ENCODE measurements at regions not wholly inside any gene's neighbourhood (a gene's known extent, or its start where the extent isn't known, plus 50 kb on each side); places are given as distances from the start of the nearest gene placed in this dataset.
"Not testable (repeated sequence)": the region's sequence is repeated elsewhere in the genome, so short reads cannot be mapped to it uniquely, and the experiment has no call there.

DNA sequence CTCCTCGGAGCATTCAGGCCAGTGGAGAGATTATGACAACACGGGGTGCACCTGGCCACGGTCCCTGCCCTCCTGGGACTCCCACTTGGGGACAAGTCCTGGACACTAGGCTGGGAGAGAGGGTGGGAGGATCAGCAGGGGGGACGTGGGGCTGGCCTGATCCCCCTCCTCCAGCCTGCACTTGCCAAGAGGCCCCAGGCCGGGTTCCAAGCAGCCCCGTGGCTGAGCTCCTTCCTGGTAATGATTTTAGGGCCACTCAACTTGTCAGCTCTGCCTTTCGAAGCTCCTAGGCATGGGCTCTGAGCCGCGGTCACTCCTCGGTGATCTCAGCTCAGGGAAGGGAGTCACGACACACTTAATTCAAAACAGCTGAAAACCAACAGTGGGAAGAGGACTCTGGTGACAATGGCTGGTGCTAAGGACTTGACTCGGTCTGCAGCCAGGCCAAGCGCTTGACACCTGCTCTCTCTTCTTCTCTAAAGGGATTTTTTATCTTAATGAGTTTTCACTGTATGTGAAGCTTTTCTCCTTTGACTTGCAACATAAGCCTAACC is 161.7 kb downstream of the BMP7 start:
- no peak for DNase-seq (ENCODE audit: low read depth)

DNA sequence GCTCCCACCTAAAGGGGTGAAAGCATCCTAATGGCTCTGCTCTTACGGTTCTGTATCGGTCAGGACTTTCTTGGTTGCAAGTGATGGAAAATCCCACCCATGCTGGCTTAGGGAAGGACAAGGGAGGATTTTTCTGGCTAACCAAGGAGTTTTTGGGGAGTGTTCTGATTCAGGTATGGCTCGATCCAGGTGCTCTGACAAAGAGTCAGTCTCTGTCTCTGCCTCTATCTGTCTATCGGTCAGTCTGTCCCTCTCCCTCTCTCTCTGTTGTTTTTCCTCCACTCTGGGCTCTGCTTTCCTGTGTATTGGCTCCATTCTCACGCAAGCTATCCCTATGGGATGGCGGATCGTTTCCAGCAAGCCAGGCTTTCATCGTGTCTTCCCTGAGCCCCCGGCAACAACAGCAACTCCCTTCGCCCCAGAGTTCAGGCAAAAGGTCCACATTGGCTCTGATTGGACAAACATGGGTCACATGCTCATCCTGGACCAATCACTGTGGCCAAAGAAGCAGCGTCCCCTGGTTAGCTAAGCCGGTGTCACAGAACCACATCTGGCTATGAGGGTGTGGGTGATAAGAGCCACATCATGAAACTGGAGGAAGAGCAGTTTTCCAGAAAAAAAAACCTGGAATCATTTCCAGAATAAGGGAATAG is 160.3 kb downstream of the BMP7 start:
- no peak for DNase-seq (ENCODE audit: low read depth)

DNA sequence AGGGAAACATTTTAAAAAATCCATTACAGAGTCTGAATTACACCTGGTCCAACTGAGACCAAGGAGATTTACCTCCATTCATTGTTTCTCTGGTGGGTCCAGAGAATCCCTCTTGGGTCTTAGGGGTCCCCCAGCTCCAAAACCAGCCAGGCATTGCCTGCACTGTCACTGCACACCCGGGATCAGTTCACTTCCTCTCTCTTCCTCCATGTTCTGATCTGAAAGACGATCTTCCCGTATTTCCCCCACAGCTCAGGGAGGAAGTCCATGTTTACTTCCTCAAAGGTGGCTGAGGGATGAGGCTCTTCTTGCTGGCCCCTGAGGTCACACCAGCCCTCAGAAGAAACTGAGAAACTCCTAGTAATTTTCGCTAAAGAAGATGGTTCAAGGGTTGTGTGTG is 159.7 kb downstream of the BMP7 start:
- no peak for DNase-seq (ENCODE audit: low read depth)

DNA sequence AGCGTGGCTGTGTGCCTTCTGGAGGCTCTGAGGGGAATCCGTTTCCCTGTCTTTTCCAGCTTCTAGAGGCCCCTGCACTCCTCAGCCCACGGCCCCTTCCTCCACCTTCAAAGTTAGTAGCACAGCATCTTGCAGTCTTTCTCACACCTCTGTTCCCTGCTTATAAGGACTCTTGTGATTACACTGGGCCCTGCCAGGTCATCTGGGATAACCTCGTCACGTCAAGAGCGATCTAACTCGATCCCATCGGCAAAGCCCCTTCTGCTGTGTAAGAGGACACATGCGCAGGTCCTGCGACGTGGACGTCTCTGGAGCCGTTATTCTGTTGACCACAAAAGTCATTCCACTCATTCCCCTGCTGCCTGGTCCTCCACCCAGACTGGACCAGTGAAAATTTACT is 159.2 kb downstream of the BMP7 start:
- DNase-seq (ENCODE audit: low read depth) = no peak

DNA sequence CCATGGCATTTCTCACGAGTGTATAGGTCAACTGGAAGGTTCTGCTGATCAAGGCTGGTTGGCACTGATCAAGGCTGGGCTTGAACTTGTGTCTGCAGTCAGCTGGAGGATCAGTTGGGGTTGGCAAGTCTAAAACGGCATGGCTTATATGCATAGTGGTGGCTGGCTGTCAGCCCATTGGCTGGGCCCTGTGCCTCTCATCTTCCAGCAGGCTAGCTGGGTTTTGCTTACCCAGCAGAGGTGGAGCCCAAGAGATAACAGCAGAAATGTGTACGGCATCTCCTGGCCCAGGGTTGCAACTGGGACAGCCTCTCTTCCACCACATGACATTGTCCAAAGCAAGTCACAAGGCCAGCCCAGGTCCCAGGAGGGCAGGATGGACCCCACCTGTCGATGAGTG is 158.2 kb downstream of the BMP7 start:
- DNase-seq (ENCODE audit: low read depth) = no peak

DNA sequence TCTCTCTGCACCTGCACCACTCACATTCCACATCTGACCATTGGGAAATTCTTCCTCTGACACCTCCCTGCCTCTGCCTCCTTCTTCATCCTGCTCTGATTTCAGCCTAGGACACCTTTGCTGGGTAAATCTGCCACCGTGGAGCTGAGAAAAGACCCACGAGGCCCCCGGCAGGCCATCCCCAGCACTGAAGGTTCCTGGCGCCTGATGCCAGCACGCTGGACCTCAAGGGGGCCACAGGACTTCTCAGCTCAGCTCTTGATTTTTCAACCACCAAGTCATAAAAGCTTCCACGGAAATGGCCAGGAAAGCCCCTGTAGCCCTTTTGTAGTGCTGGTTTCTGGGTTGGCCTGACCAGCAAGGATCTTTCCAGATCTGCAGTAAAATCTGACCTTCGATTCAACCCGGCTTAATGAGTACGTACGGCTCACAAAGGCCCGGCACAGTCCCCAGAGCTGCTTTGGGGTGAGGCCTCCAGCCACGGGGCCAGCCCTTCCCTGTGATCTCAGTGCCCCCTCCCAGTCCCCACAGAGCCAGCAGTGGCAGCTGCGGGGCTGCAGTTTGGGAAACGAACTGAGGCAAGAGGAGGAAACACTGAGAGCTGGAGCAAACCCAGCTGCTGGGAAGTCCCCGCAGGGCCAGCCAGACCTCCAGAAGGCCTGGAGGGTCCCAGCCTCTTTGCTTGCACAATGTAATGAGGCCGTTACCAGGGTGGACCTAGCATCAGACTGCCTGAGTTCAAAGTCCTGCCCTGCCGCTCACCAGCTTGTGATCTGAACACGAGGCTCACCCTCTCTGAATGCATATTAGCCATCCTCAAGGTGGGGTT is 157.5 kb downstream of the BMP7 start:
- DNase-seq (ENCODE audit: low read depth) = no peak

DNA sequence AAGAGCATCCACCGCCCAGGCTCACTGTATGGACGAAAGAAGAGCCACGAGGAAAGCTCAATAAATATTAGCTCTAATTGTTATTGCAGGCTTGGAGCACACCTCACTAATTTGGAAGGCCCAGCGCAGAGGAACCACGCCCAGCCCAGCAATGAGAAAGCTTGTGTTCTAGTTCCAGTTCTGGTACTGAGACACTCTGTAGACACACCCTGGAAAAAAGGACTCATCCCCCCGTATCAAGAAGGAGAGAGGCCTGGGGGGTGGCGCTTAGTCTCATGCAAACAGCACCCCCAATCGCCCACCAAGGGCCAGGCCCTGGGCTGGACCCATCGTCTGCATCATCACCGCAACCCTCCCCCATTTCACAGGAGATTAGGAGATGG is 156.9 kb downstream of the BMP7 start:
- no peak for DNase-seq (ENCODE audit: low read depth)

DNA sequence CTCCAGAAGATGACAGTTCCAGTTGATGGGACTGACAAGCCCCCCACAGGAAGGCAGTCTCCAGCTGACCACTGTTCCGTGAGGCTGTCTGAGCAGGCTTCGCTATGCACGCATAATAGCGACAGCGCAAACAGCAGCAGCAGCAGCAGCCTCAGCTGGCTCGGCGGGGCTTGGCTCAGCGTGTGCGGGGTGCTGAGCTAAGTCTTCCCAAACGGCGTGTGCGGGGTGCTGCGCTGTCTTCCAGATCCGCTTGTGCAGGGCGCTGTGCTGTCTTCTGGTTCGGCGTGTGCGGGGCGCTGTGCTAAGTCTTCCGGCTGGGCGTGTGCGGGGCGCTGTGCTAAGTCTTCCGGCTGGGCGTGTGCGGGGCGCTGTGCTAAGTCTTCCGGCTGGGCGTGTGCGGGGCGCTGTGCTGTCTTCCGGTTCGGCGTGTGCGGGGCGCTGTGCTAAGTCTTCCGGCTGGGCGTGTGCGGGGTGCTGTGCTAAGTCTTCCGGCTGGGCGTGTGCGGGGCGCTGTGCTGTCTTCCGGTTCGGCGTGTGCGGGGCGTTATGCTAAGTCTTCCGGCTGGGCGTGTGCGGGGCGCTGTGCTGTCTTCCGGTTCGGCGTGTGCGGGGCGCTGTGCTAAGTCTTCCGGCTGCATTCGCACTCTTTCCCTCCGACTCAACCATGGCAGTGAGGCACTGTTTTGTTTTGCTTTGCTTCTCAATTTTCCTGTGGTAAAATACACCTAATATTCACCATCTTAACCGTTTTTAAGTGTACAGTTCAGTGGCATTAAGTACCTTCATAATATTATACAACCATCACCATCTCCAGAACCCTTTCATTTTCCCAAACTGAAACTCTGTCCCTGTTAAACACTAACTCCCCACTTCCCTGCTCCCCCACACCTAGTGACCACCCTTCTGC is 156.1 kb downstream of the BMP7 start:
- DNase-seq (ENCODE audit: low read depth) = not testable (repeated sequence)

DNA sequence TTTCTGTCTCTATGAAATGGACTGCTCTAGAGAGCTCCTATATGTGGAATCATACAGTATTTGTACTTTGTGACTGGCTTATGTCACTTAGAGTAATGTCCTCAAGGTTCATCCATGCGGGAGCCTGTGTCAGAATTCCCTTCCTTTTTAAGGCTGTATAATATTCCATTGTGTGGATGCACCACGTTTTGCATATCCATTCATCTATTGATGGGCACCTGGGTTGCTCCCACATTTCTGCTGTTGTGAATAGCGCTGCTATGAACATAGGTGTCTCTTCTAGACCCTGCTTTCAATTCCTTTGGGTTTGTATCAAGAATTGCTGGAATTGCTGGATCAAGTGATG is 155.4 kb downstream of the BMP7 start:
- DNase-seq (ENCODE audit: low read depth) = no peak

DNA sequence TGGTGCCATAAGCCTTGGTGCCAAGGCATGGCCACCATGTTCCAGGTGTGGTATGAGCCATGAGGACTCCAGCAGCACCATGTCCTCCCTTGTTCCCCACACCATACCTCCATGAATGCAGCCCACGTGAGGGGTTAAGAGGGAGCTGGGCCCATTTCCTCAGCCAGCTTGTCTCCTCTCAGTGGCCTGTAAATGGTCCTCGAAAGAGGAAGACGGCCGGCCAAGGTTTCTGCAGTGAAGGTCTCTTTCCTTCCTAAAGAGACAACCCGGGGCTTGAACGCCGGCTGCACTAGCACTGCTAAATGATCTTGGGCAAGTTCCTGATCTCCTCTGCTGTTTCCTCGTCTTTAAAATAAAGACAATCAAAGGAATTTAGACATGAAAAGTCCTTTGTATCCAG is 154.0 kb downstream of the BMP7 start:
- DNase-seq (ENCODE audit: low read depth) = no peak

DNA sequence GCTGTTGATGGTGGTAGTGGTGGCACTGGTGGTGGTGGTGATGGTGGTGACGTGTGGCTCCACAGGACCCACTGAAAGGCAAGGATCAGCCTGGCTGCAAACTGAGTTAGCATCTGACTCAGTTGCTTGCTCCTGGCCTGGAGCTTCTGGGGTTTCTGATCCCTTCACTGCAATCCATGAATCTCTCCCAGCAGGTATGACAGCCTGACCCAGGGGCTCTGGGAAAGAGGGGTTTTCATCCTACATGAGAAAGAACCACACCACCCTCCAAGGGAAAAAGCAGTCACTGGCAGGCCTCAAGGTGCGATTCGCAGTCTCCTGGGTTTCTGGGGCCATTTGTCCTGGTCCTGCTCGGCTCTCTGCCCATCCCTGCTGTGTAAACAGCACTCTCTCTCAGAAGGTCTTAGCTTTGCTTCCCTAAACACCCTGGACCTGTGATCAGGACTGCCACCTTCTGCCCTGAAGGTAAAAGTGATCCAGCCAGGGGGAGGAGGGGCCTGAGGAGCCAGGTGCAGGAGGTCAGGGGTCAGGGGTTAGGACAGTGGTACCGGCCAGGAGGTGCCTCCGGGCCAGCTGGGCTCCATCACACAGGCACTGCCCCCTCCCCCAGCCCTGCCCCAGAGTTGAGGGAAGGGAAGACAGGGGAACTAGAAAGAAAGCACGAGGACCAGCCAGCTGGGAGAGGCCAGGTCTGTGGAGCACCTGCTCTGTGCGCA is 152.0 kb downstream of the BMP7 start:
- DNase-seq (ENCODE audit: low read depth) = no peak

DNA sequence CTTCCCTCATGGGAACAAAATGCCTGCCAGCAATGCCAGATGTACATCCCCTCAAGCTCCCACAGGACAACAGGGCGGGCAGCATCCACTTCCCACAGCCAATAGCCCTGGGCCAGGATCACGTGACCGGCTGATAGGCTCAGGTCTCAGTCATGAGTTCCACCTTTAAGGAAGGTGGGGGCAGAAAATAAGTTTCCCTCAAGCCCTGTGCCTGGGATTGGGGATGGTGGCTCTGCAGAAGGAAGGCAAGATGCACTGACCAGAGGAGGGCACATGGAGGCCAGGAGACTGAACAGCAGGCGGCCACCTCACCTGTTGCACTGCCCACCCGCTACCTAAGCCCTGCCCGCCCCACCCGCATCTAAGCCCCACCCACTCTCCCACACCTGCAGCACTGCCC is 149.1 kb downstream of the BMP7 start:
- no peak for DNase-seq (ENCODE audit: low read depth)

DNA sequence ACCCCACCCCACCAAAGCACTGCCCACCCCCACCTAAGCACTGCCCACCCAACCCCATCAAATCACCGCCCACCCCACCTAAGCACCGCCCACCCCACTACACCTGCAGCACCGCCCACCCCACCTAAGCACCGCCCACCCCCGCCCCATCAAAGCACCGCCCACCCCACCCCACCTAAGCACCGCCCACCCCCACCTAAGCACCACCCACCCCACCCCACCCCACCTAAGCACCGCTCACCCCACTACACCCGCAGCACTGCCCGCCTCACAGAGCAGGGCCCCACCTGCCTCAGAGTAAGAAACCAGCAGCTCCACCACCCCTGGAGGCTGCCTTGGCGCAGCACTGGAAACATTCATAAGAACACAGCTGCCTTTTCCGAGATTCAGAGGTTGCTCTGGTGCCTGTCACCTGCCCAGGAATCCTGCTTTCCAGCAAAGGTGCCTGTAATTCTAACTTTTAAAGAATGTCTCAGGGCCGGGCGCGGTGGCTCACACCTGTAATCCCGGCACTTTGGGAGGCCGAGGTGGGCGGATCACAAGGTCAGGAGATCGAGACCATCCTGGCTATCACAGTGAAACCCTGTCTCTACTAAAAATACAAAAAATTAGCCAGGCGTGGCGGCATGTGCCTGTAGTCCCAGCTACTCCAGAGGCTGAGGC is 148.2 kb downstream of the BMP7 start:
- DNase-seq (ENCODE audit: low read depth) = no peak
